Trophoblast cell (in vitro differentiated cells and primary cell): ENCODE measurements at regions not wholly inside any gene's neighbourhood (a gene's known extent, or its start where the extent isn't known, plus 50 kb on each side); places are given as distances from the start of the nearest gene placed in this dataset.
A peak's percentile ranks its signal among the peaks of the same experiment; 100 is the strongest.

Source experiments
- DNase-seq, 2 donors: peaks; one replicate each; pipeline ENCODE4 v3.0.0-alpha.2; 2016
- H2AFZ ChIP-seq: 2 replicates; pipeline ENCODE4 v1.6.1; 2013; ENCODE audit warnings: low read length, moderate library complexity, mild to moderate bottlenecking; ENCODE audit not compliant: insufficient read depth, poor library complexity
- H2AK5ac ChIP-seq: 2 replicates; pipeline ENCODE4 v1.6.1; 2013; ENCODE audit warnings: mild to moderate bottlenecking, low read length
- H2BK120ac ChIP-seq: 2 replicates; pipeline ENCODE4 v1.6.1; 2013; ENCODE audit warnings: low read length, mild to moderate bottlenecking, moderate library complexity; ENCODE audit not compliant: insufficient read depth, poor library complexity
- H2BK12ac ChIP-seq: 2 replicates; pipeline ENCODE4 v1.6.1; 2013; ENCODE audit warnings: mild to moderate bottlenecking, low read length, moderate library complexity
- H2BK5ac ChIP-seq: 2 replicates; pipeline ENCODE4 v1.6.1; 2013; ENCODE audit warnings: low read length, low read depth, moderate library complexity, mild to moderate bottlenecking; ENCODE audit not compliant: poor library complexity
- H3K14ac ChIP-seq: 2 replicates; pipeline ENCODE4 v1.6.1; 2013; ENCODE audit warnings: mild to moderate bottlenecking, low read length
- H3K18ac ChIP-seq: 2 replicates; pipeline ENCODE4 v1.6.1; 2013; ENCODE audit warnings: mild to moderate bottlenecking, low read length
- H3K23ac ChIP-seq: 2 replicates; pipeline ENCODE4 v1.6.1; 2013; ENCODE audit warnings: low read length
- H3K27ac ChIP-seq: 2 replicates; pipeline ENCODE4 v1.5.1; 2013; ENCODE audit warnings: low read depth, mild to moderate bottlenecking, inconsistent platforms, low read length, moderate library complexity
- H3K27me3 ChIP-seq: 2 replicates; pipeline ENCODE4 v1.6.1; 2013; ENCODE audit warnings: inconsistent platforms, mild to moderate bottlenecking, low read length, moderate library complexity; ENCODE audit not compliant: insufficient read depth
- H3K36me3 ChIP-seq, 2 experiments: 1 replicate in 1 of 2; 2 replicates in 1 of 2; pipeline ENCODE4 v1.6.1; 2013; ENCODE audit warnings: low read length in 2 of 2, mild to moderate bottlenecking in 2 of 2, moderate library complexity in 1 of 2; ENCODE audit not compliant: insufficient read depth in 2 of 2, control insufficient read depth in 1 of 2
- H3K4ac ChIP-seq: 2 replicates; pipeline ENCODE4 v1.6.1; 2013; ENCODE audit warnings: low read depth, mild to moderate bottlenecking, low read length, moderate library complexity
- H3K4me1 ChIP-seq, 2 experiments: 1 replicate in 1 of 2; 2 replicates in 1 of 2; pipeline ENCODE4 v1.6.1; 2013; ENCODE audit warnings: low read length in 2 of 2, mild to moderate bottlenecking in 2 of 2, moderate library complexity in 1 of 2; ENCODE audit not compliant: insufficient read depth in 2 of 2, control insufficient read depth in 1 of 2
- H3K4me2 ChIP-seq: 2 replicates; pipeline ENCODE4 v1.6.1; 2013; ENCODE audit warnings: inconsistent platforms, mild to moderate bottlenecking, low read length, moderate library complexity
- H3K4me3 ChIP-seq: 2 replicates; pipeline ENCODE4 v1.5.1; 2013; ENCODE audit warnings: mild to moderate bottlenecking, low read depth, low read length, inconsistent platforms
- H3K79me1 ChIP-seq: one replicate; pipeline ENCODE4 v1.6.1; 2013; ENCODE audit warnings: low read length
- H3K79me2 ChIP-seq: 2 replicates; pipeline ENCODE4 v1.6.1; 2013; ENCODE audit warnings: low read length, mild to moderate bottlenecking; ENCODE audit not compliant: control insufficient read depth, insufficient read depth, poor library complexity
- H3K9ac ChIP-seq: 2 replicates; pipeline ENCODE4 v1.6.1; 2013; ENCODE audit warnings: mild to moderate bottlenecking, low read length
- H3K9me3 ChIP-seq: 2 replicates; pipeline ENCODE4 v1.6.1; 2013; ENCODE audit warnings: low read depth, mild to moderate bottlenecking, control low read depth, inconsistent platforms, low read length; ENCODE audit not compliant: insufficient read depth
- H4K12ac ChIP-seq: 2 replicates; pipeline ENCODE4 v1.6.1; 2013; ENCODE audit warnings: low read depth, mild to moderate bottlenecking, low read length, moderate library complexity
- H4K8ac ChIP-seq: 2 replicates; pipeline ENCODE4 v1.6.1; 2013; ENCODE audit warnings: low read depth, mild to moderate bottlenecking, low read length, moderate library complexity
- H4K91ac ChIP-seq: one replicate; pipeline ENCODE4 v1.6.1; 2013; ENCODE audit warnings: low read depth, mild to moderate bottlenecking, low read length, moderate library complexity
- WGBS: extraction: QIAGEN DNeasy Blood & Tissue Kit; methylation state at CpG from one replicate; pipeline ENCODE4 v1.1.7; 2013; ENCODE audit warnings: missing lambda C conversion rate; ENCODE audit not compliant: insufficient read length, insufficient coverage; ENCODE audit errors: extremely low coverage; 5-methylcytosine and 5-hydroxymethylcytosine counted together

DNA sequence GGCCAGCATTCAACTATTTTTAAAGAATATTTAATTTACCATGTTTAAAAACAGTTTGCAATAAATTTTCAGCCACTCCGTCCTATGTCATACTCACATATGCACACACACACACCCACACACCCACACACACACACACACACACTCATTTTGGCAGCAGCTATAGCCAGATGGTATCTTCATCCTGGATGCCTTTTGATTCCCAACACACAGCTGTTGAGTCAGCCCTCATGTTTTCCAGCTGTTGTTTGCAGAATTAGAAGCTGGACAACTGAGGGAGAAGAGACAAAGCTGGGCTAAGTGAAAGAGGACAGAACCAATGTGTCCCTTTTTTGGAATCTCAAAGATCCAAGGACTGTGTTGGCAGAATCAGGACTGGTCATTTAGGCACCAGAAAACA lies 80.0 kb upstream of the EGLN3 start:
- no peak overlapping the region for H4K8ac ChIP-seq
- H2AFZ ChIP-seq: no peak overlapping the region
- H3K4me1 ChIP-seq: peaks cover 4 to 5% of the 10 kb centered on the region in 2 experiments
- H3K14ac ChIP-seq: no peak overlapping the region
- no peak overlapping the region for H2BK12ac ChIP-seq
- no peak overlapping the region for H3K27ac ChIP-seq
- H4K91ac ChIP-seq: no peak overlapping the region
- no peak overlapping the region for H2BK120ac ChIP-seq
- no peaks in the 10 kb centered on the region for H3K27me3 ChIP-seq
- no peak overlapping the region for H3K18ac ChIP-seq
- H3K4me3 ChIP-seq: no peak overlapping the region
- H3K9ac ChIP-seq: no peak overlapping the region
- no peak overlapping the region for H3K4me2 ChIP-seq
- DNase-seq: peak; percentile 28 to 54
- no peak overlapping the region for H3K4ac ChIP-seq
- H3K79me1 ChIP-seq: no peaks in the 10 kb centered on the region
- H3K23ac ChIP-seq: no peak overlapping the region
- H3K36me3 ChIP-seq: no peaks in the 10 kb centered on the region
- no CpG with 5 or more reads among the region's 1 CpG for WGBS
- H2BK5ac ChIP-seq: no peak overlapping the region
- no peaks in the 10 kb centered on the region for H3K9me3 ChIP-seq
- no peak overlapping the region for H2AK5ac ChIP-seq
- no peak overlapping the region for H4K12ac ChIP-seq
- H3K79me2 ChIP-seq: no peaks in the 10 kb centered on the region

DNA sequence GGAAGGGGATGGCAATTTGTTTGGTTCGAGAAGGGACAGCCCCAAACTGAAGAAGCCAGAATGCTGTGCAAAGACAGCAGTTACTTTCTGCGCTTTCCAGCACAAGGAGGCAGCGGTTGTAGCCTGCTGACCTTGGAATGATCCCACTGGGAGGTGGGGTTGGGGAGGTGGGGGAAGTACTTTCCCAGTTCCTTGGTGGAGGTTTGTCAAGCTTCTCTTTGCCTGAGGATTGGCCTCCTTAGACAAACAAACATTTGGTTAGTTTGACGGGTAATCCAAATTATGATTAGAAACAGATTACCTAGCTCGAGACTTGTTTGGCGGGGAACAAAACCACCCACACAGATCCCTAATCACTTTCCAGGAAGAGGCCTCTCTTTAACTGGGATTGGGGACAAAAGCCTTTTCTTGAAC lies 79.1 kb upstream of the EGLN3 start:
- DNase-seq: no peak
- no peaks in the 10 kb centered on the region for H3K79me1 ChIP-seq
- no peak overlapping the region for H2BK12ac ChIP-seq
- no peaks in the 10 kb centered on the region for H3K9me3 ChIP-seq
- peaks cover 4 to 5% of the 10 kb centered on the region in 2 experiments for H3K4me1 ChIP-seq
- H3K23ac ChIP-seq: no peak overlapping the region
- no peak overlapping the region for H3K4ac ChIP-seq
- H3K14ac ChIP-seq: no peak overlapping the region
- H3K27me3 ChIP-seq: no peaks in the 10 kb centered on the region
- no peaks in the 10 kb centered on the region for H3K79me2 ChIP-seq
- H4K91ac ChIP-seq: no peak overlapping the region
- H2BK5ac ChIP-seq: no peak overlapping the region
- WGBS: no CpG with 5 or more reads among the region's 6 CpGs
- no peak overlapping the region for H2AK5ac ChIP-seq
- no peak overlapping the region for H4K12ac ChIP-seq
- H3K4me3 ChIP-seq: no peak overlapping the region
- peak overlapping the region; percentile 34 for H4K8ac ChIP-seq
- no peak overlapping the region for H3K9ac ChIP-seq
- H2AFZ ChIP-seq: no peak overlapping the region
- H2BK120ac ChIP-seq: no peak overlapping the region
- H3K4me2 ChIP-seq: no peak overlapping the region
- H3K36me3 ChIP-seq: no peaks in the 10 kb centered on the region
- no peak overlapping the region for H3K18ac ChIP-seq
- no peak overlapping the region for H3K27ac ChIP-seq

DNA sequence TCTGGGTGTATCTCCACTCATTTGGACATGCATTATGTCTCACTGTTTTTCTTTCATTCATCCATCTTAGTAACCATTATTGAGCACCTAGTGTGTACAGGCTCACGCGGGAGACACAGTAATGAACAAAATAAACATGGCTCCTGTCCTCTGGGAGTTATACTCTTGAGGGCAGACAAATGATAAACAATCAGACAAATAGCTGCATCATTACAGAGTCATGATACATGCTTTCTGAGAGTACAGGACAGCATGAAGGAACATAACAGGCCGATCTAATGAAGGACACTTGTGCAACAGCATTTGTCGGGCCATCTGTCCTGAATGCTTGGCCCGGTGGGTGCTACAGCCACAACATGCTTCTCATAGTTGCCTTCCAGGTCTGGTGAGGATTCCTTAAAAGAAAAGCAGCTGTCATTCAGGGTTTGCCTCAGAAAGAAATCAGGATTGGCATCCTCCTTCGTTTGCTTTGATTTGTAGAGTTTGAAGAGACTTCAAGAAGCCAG lies 77.2 kb upstream of the EGLN3 start:
- Histone ChIP-seq H3K18ac (no peak overlapping the region), H4K12ac (no peak overlapping the region), H3K9ac (no peak overlapping the region), H3K4me2 (no peak overlapping the region), H2BK5ac (no peak overlapping the region), H3K4me1 (peaks cover 4 to 5% of the 10 kb centered on the region in 2 experiments), H3K14ac (no peak overlapping the region), H3K79me1 (no peaks in the 10 kb centered on the region), H2BK120ac (no peak overlapping the region), H3K27me3 (no peaks in the 10 kb centered on the region), H2BK12ac (no peak overlapping the region), H3K36me3 (no peaks in the 10 kb centered on the region), H4K91ac (no peak overlapping the region), H3K79me2 (no peaks in the 10 kb centered on the region), H4K8ac (no peak overlapping the region), H3K23ac (no peak overlapping the region), H3K4me3 (no peak overlapping the region), H2AFZ (no peak overlapping the region), H2AK5ac (no peak overlapping the region), H3K9me3 (no peaks in the 10 kb centered on the region), H3K4ac (no peak overlapping the region), H3K27ac (no peak overlapping the region)
- no CpG with 5 or more reads among the region's 6 CpGs for WGBS
- DNase-seq: peak; percentile 79 to 84

GRCh38 chr14:34027130-34027989 lies 76.5 kb upstream of the EGLN3 start:
- no peak overlapping the region for H2BK5ac ChIP-seq
- no peak overlapping the region for H4K8ac ChIP-seq
- no peaks in the 10 kb centered on the region for H3K9me3 ChIP-seq
- no peak overlapping the region for H4K12ac ChIP-seq
- H3K4me2 ChIP-seq: no peak overlapping the region
- H3K79me1 ChIP-seq: no peaks in the 10 kb centered on the region
- H3K4me1 ChIP-seq: peaks cover 4 to 5% of the 10 kb centered on the region in 2 experiments
- no peak overlapping the region for H2BK12ac ChIP-seq
- H2AK5ac ChIP-seq: no peak overlapping the region
- DNase-seq: no peak
- H3K27me3 ChIP-seq: no peaks in the 10 kb centered on the region
- no peaks in the 10 kb centered on the region for H3K36me3 ChIP-seq
- H2AFZ ChIP-seq: no peak overlapping the region
- H4K91ac ChIP-seq: no peak overlapping the region
- H2BK120ac ChIP-seq: no peak overlapping the region
- no CpG with 5 or more reads among the region's 3 CpGs for WGBS
- H3K4me3 ChIP-seq: no peak overlapping the region
- H3K79me2 ChIP-seq: no peaks in the 10 kb centered on the region
- H3K14ac ChIP-seq: no peak overlapping the region
- H3K9ac ChIP-seq: no peak overlapping the region
- H3K18ac ChIP-seq: no peak overlapping the region
- H3K4ac ChIP-seq: no peak overlapping the region
- H3K23ac ChIP-seq: no peak overlapping the region
- H3K27ac ChIP-seq: no peak overlapping the region
